Fibroblast of mammary gland (primary cell): ENCODE measurements at regions not wholly inside any gene's neighbourhood (a gene's known extent, or its start where the extent isn't known, plus 50 kb on each side); places are given as distances from the start of the nearest gene placed in this dataset.

ENCODE experiments used
- DNase-seq: peaks from one replicate; pipeline ENCODE4 v3.0.0-alpha.2; 2010; ENCODE audit warnings: low read depth
- H3K4me3 ChIP-seq: 2 replicates; pipeline ENCODE4 v1.5.1; 2011; ENCODE audit warnings: low read depth, mild to moderate bottlenecking, low read length, moderate library complexity; ENCODE audit not compliant: control insufficient read depth
- CTCF ChIP-seq: conservative IDR thresholded peaks from 2 replicates; pipeline ENCODE4 v1.5.1; 2011; ENCODE audit warnings: low read depth, low read length, inconsistent platforms; ENCODE audit not compliant: control insufficient read depth, insufficient read depth

- H3K4me3 ChIP-seq = no peak overlapping the region
- DNase-seq = no peak
- TF ChIP-seq CTCF = no peak
Observed at GRCh38 chr3:15924914-15925313, 127.1 kb upstream of the ANKRD28 start.

GRCh38 chr3:15926871-15927270 lies 129.1 kb upstream of the ANKRD28 start:
- no peak for DNase-seq
- no peak for TF ChIP-seq CTCF
- no peak overlapping the region for H3K4me3 ChIP-seq

- no peak for TF ChIP-seq CTCF
- DNase-seq = no peak
Observed at GRCh38 chr3:15927969-15928368, 130.2 kb upstream of the ANKRD28 start.

GRCh38 chr3:15929944-15930571 lies 132.3 kb upstream of the ANKRD28 start:
- no peak for DNase-seq
- TF ChIP-seq CTCF = no peak

More at GRCh38 chr3:15927969-15928368, 130.2 kb upstream of the ANKRD28 start:
- H3K4me3 ChIP-seq = no peak overlapping the region

GRCh38 chr3:15932348-15933300 lies 134.8 kb upstream of the ANKRD28 start:
- no peak overlapping the region for H3K4me3 ChIP-seq
- no peak for DNase-seq
- TF ChIP-seq CTCF = no peak

More at GRCh38 chr3:15929944-15930571, 132.3 kb upstream of the ANKRD28 start:
- no peak overlapping the region for H3K4me3 ChIP-seq

GRCh38 chr3:15933439-15934139 lies 135.8 kb upstream of the ANKRD28 start:
- TF ChIP-seq CTCF = no peak
- H3K4me3 ChIP-seq = no peak overlapping the region
- DNase-seq = peak; percentile 75
